ENCODE measurements at regions not wholly inside any gene's neighbourhood (a gene's known extent, or its start where the extent isn't known, plus 50 kb on each side); places are given as distances from the start of the nearest gene placed in this dataset.
"Not testable (repeated sequence)": the region's sequence is repeated elsewhere in the genome, so short reads cannot be mapped to it uniquely, and the experiment has no call there.

DNA sequence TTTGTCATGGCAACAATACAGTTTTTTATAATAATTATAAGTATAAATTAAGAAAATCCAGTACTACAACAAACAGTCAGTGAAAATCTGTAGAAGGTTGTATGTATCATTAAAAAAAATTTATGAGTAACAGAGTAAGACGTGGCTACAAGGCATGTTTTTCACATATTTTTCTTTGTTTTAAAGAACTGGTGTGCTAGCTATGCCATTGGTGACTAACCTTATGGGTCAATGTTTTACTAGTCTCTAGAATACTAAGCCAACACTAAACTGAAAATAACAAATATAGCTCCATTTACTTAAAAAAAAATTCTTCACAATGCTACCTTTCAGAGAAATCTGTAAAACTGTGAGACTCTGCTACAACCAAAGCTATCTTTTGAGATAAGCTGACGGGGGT is 261.5 kb downstream of the ADGRL2 start:
- ChIA-PET CTCF (no interaction called here), POLR2A (ENCODE audit: low non-redundant PET) (no interaction called here)
- Histone ChIP-seq H3K9me3 (ENCODE audit: low read depth, low read length, poor library complexity, severe bottlenecking) (no peaks in the 10 kb centered on the region), H3K27me3 (replicated peaks; ENCODE audit: insufficient read depth, low read depth, low read length, poor library complexity) (no peaks in the 10 kb centered on the region), H3K4me1 (ENCODE audit: insufficient read depth, low read length, poor library complexity, severe bottlenecking) (no peaks in the 10 kb centered on the region), H3K27ac (ENCODE audit: low read depth, low read length, poor library complexity, severe bottlenecking) (no peak overlapping the region), H3K36me3 (ENCODE audit: insufficient read depth, low read length, poor library complexity, severe bottlenecking) (no peaks in the 10 kb centered on the region), H3K4me3 (ENCODE audit: low read depth, low read length, poor library complexity, severe bottlenecking) (no peak overlapping the region)
- no peak for DNase-seq (ENCODE audit: low spot score)
- TF ChIP-seq EZH2 (IDR thresholded peaks at IDR 0.05; ENCODE audit: borderline replicate concordance, low read depth, low read length, poor library complexity, severe bottlenecking), result no peak
- TF ChIP-seq, protein P1, sequence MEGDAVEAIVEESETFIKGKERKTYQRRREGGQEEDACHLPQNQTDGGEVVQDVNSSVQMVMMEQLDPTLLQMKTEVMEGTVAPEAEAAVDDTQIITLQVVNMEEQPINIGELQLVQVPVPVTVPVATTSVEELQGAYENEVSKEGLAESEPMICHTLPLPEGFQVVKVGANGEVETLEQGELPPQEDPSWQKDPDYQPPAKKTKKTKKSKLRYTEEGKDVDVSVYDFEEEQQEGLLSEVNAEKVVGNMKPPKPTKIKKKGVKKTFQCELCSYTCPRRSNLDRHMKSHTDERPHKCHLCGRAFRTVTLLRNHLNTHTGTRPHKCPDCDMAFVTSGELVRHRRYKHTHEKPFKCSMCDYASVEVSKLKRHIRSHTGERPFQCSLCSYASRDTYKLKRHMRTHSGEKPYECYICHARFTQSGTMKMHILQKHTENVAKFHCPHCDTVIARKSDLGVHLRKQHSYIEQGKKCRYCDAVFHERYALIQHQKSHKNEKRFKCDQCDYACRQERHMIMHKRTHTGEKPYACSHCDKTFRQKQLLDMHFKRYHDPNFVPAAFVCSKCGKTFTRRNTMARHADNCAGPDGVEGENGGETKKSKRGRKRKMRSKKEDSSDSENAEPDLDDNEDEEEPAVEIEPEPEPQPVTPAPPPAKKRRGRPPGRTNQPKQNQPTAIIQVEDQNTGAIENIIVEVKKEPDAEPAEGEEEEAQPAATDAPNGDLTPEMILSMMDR (conservative IDR thresholded peaks at IDR 0.05; ENCODE audit: low read depth, low read length), result no peak
- intact Hi-C loops (cut with micrococcal nuclease; ENCODE audit: unreplicated experiment), result no loop called here
- no TSS peak for BruUV-seq (replicated peaks)

DNA sequence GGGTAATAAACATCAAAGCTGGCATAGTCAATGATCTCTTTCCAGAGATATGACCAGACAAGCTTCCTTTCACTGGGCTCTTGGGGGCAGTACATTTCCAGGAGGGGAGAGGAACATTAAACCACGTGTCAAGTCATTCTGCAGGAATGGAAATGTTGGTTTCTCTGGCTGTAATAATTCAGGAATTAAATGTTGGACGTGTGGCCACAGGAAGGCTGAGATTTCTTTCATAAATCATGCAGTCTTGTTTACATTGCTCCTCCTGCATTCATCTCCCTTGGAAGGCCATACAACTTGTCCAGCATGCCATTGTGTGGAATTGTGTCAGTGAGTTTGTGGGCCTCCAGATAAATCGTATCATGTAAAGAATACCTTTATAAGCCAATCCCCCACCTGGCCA is 259.2 kb downstream of the ADGRL2 start:
- no peak overlapping the region for H3K27ac ChIP-seq (ENCODE audit: low read depth, low read length, poor library complexity, severe bottlenecking)
- no peak for DNase-seq (ENCODE audit: low spot score)
- no peaks in the 10 kb centered on the region for H3K36me3 ChIP-seq (ENCODE audit: insufficient read depth, low read length, poor library complexity, severe bottlenecking)
- H3K9me3 ChIP-seq (ENCODE audit: low read depth, low read length, poor library complexity, severe bottlenecking), result no peaks in the 10 kb centered on the region
- no TSS peak for BruUV-seq (replicated peaks)
- no peaks in the 10 kb centered on the region for H3K4me1 ChIP-seq (ENCODE audit: insufficient read depth, low read length, poor library complexity, severe bottlenecking)
- CTCF ChIA-PET, result no interaction called here
- TF ChIP-seq EZH2 (IDR thresholded peaks at IDR 0.05; ENCODE audit: borderline replicate concordance, low read depth, low read length, poor library complexity, severe bottlenecking), result no peak
- TF ChIP-seq, protein P1 (conservative IDR thresholded peaks at IDR 0.05; ENCODE audit: low read depth, low read length), result no peak
- POLR2A ChIA-PET (ENCODE audit: low non-redundant PET), result no interaction called here
- H3K27me3 ChIP-seq (replicated peaks; ENCODE audit: insufficient read depth, low read depth, low read length, poor library complexity), result no peaks in the 10 kb centered on the region
- H3K4me3 ChIP-seq (ENCODE audit: low read depth, low read length, poor library complexity, severe bottlenecking), result no peak overlapping the region
- intact Hi-C loops (cut with micrococcal nuclease; ENCODE audit: unreplicated experiment), result no loop called here

DNA sequence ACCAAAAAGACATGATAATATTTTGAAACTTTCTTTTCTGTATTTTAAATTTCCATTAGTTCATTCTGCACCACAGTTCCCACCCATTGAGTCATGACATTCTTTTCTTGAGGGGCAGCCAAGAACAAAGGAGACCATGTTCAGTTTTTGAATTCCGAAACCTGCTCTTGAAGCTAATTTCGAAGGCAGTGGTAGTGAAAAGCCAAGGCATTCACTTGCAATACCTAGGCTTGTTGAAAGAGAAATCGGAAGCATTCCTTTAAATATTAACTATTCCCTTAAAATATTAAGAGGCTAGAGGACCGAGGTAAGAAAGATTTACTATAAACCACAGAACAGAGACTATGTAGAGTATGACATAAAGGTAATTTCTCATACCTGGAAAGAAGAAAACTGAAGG is 256.3 kb downstream of the ADGRL2 start:
- POLR2A ChIA-PET (ENCODE audit: low non-redundant PET), result no interaction called here
- intact Hi-C loops (cut with micrococcal nuclease; ENCODE audit: unreplicated experiment), result no loop called here
- H3K4me1 ChIP-seq (ENCODE audit: insufficient read depth, low read length, poor library complexity, severe bottlenecking), result no peaks in the 10 kb centered on the region

DNA sequence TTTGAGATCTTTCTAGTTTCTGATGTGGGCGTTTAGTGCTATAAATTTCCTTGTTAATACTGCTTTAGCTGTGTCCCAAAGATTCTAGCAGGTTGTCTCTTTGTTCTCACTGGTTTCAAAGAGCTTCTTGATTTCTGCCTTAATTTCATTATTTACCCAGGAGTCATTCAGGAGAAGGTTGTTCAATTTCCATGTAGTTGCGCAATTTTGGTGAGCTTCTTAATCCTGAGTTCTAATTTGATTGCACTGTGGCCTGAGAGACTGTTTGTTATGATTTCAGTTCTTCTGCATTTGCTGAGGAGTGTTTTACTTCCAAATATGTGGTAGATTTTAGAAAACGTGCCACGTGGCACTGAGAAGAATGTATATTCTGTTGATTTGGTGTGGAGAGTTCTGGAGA is 254.6 kb downstream of the ADGRL2 start:
- H3K4me1 ChIP-seq (ENCODE audit: insufficient read depth, low read length, poor library complexity, severe bottlenecking); BruUV-seq (replicated peaks); H3K27ac ChIP-seq (ENCODE audit: low read depth, low read length, poor library complexity, severe bottlenecking); CTCF ChIA-PET; H3K4me3 ChIP-seq (ENCODE audit: low read depth, low read length, poor library complexity, severe bottlenecking); H3K9me3 ChIP-seq (ENCODE audit: low read depth, low read length, poor library complexity, severe bottlenecking); H3K27me3 ChIP-seq (replicated peaks; ENCODE audit: insufficient read depth, low read depth, low read length, poor library complexity); DNase-seq (ENCODE audit: low spot score); POLR2A ChIA-PET (ENCODE audit: low non-redundant PET); H3K36me3 ChIP-seq (ENCODE audit: insufficient read depth, low read length, poor library complexity, severe bottlenecking); intact Hi-C loops (cut with micrococcal nuclease; ENCODE audit: unreplicated experiment): not testable (repeated sequence)

More for the DNA sequence above, 256.3 kb downstream of the ADGRL2 start:
- no peak for DNase-seq (ENCODE audit: low spot score)
- Histone ChIP-seq H3K4me3 (ENCODE audit: low read depth, low read length, poor library complexity, severe bottlenecking) (no peak overlapping the region), H3K36me3 (ENCODE audit: insufficient read depth, low read length, poor library complexity, severe bottlenecking) (no peaks in the 10 kb centered on the region), H3K27me3 (replicated peaks; ENCODE audit: insufficient read depth, low read depth, low read length, poor library complexity) (no peaks in the 10 kb centered on the region), H3K27ac (ENCODE audit: low read depth, low read length, poor library complexity, severe bottlenecking) (no peak overlapping the region), H3K9me3 (ENCODE audit: low read depth, low read length, poor library complexity, severe bottlenecking) (no peaks in the 10 kb centered on the region)
- no peak for TF ChIP-seq EZH2 (IDR thresholded peaks at IDR 0.05; ENCODE audit: borderline replicate concordance, low read depth, low read length, poor library complexity, severe bottlenecking)
- TF ChIP-seq, protein P1 (conservative IDR thresholded peaks at IDR 0.05; ENCODE audit: low read depth, low read length), result no peak
- BruUV-seq (replicated peaks), result no TSS peak
- CTCF ChIA-PET, result no interaction called here

Measured in A673 (cell line).